HG03520 (cell line): ENCODE measurements at regions not wholly inside any gene's neighbourhood (a gene's known extent, or its start where the extent isn't known, plus 50 kb on each side); places are given as distances from the start of the nearest gene placed in this dataset.
"Not testable (repeated sequence)": the region's sequence is repeated elsewhere in the genome, so short reads cannot be mapped to it uniquely, and the experiment has no call there.

ENCODE experiments used
- ATAC-seq: cut with Tn5 transposase; IDR thresholded peaks from one replicate; pipeline ENCODE4 v1.9.1; 2021; ENCODE audit warnings: mild to moderate bottlenecking, moderate library complexity; ENCODE audit not compliant: unreplicated experiment

- no peak for ATAC-seq
Observed at GRCh38 chrX:15127010-15127409, 142.9 kb downstream of the ASB9 start.

DNA sequence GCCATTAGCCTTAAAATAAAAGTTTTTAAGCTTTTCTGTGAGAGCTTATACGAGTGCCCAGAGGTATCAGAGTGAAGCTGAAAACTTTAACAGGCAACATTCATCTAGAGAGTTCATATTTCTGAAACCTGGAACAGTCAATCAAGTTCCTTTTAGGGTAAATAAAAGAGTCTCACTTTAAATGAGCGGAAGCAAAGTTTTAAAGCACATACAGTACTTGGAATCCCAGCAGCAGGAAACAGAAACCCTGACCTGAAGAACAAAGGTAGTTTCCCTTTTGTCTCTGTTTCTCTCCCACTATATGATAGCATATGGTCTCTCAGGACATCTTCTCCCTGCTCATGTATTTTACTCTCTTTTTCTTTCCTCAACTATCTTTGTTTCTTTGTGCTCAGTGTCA lies 153.0 kb downstream of the ASB9 start:
- no peak for ATAC-seq

DNA sequence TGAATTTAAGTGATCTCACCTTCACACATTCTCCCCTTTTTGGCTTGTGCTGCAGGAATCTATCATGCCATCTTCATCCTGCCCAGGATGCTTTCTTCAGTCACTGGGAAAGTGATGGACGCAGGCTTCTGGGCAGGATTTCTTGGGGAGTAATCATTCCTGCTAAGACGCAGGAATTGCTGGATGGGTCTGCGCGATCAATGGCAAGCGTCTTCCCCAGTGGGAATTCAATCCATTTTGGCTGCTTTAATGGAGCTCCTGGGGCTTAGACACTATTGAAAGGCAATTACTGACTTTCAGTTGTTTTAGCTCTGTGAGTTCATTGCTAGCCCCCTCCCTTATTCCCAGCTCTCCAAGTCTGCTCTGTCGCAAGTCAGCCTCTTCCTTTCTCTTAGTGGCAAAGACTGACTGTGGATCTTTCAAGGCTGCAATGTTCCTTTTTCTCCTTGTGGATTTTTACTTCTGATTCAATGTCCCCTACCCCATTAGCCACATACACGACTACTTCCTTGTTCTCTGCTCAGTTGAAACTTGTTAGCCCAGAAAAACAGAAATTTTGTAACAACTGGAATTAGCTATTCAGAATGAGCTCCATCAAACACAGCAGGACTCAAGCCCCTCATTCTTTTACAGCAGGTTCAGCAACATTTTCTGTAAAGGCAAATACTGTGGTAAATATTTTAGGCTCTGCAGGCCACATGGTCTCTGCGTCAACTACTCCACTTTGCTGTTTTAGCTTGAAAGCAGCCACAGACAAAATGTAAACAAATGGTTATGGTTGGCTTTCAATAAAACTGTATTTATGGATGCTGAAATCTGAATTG lies 154.9 kb downstream of the ASB9 start:
- no peak for ATAC-seq

DNA sequence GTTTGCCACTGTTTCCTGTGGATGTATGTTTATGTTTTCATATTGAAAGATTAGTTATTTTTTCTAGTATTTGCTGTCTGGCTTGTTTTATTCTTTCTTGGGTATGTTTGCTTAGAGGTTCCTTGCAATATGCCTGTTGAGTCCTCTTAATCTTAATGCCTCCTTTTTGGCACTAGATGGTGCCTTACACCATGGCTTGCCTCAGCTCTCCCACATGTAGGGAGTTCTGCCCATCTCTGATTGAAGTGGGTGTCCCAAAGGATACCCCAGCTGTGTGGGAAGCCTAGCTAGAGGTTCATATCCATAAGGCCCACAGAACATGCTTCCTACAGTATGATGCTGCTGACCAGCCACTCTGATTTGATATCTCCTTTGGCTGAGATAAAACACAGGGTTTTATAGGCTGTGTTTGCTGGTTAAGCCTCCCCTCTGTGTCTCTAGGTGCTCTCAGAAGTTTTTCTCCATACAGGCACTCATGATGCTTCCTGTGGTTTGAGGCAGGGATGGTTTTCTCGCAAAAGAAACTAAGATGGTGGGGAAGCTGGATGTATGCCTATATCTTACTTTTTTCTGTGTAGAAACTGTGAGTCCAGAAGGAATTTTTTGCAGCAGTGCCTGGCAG lies 162.4 kb downstream of the ASB9 start:
- no peak for ATAC-seq

DNA sequence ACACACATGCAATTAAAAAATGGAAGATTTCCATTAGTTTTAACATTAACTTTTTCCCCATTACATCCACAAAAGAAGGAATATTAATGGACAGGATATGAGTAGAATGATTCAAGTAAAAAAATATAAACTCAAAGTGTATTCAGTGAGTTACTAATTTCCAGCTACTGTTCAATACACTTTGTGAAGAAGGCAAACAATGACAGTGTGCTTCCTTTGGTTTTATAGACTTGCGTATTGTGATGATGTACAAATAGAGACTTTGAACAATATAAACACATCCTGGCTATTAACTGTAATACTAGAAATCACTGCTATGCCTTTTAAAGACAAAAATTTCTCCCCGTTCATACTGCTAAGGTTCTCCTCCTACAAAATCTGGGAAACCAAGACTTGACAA lies 171.4 kb downstream of the ASB9 start:
- ATAC-seq: no peak

DNA sequence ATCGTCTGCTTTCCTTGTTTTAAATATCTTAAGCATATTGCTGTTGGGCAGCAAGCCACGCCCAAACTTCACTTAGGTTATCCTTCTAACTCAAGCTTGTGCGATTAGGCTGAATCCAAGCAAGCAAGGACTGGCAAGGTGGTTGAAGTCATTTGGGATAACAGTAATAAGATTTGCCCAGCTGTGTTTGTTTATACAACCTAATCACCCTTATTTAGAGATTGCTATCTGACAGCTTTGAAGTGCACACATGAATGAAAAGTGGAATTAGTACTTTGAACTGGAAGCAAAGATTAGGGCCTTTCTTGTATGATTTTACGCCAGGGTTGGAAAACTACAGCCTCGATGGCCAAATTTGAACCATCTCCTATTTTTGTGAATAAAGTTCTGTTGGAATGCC lies 182.1 kb downstream of the ASB9 start:
- ATAC-seq: no peak

DNA sequence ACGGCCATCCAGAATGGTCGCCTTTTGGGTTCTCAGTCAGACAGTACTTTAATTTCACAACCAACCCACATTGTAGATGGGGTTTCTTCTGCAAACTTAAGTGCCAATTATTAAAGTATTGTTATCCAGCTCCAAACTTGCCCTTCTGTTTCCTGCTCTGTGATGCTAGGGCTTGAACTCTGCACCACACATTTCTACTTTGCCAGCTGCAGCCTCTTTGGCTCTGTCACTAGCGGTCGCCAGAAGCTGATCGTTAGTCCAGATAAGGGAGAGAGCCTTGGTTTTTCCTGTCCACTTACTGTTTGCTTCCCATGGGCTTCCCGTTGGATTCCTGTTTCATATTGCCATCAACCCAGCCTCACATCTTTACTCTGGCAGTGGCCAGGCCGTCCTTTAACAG lies 196.6 kb downstream of the ASB9 start:
- no peak for ATAC-seq

DNA sequence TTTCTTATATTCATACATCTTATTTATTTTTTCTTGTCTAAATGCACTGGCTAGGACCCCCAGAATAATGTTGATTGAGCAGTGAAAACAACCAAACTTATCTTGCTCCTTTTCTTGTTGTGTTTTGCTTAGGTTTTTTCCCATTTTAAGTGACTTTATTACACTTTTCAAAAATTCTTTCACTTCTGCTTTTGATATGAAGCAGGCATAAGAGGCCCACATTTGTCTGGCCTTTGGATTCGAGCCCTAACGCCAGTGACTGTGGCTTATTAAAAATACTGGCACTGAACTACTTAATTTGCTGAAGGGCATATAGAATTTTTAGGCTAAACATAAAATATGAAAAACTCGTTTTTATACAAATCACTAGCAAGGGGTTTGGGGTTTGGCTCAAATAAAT lies 197.0 kb downstream of the ASB9 start:
- no peak for ATAC-seq

GRCh38 chrX:15072259-15072658 lies 197.6 kb downstream of the ASB9 start:
- no peak for ATAC-seq

DNA sequence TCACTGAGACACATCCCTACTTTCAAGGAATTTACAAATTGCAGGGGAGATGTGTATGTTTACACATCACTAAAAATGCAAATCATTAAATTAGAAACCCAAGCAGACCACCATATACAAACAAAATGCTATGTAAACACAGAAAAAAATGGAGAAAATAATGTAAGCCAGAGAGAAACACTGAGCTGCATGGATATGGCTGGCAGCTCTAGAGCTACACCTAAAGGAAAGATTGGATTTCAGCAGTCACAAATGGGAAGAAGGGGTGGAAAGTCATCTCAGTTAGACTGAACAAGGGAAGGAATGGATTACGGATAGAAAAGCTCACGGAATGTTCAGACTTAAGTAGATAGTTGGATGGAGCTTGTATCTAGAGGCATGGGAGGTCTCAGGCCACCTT lies 186.3 kb downstream of the MOSPD2 start:
- no peak for ATAC-seq

DNA sequence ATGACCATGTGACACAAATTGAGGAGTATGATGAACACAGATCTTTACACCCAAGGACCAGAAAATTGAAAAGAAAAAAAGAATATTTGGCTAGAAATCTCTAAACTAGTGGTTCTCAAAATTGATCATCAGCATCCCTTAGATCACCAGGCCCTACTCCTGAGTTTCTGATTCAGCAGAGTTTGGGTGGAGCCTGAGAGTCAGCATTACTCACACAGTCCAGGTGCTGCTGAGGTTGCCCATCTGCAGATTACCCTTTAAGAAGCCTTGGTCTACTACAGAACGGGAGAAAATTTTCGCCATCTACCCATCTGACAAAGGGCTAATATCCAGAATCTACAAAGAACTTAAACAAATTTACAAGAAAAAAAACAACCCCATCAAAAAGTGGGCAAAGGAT lies 182.8 kb downstream of the MOSPD2 start:
- no peak for ATAC-seq

GRCh38 chrX:15055146-15055930 lies 182.1 kb downstream of the MOSPD2 start:
- ATAC-seq: no peak

DNA sequence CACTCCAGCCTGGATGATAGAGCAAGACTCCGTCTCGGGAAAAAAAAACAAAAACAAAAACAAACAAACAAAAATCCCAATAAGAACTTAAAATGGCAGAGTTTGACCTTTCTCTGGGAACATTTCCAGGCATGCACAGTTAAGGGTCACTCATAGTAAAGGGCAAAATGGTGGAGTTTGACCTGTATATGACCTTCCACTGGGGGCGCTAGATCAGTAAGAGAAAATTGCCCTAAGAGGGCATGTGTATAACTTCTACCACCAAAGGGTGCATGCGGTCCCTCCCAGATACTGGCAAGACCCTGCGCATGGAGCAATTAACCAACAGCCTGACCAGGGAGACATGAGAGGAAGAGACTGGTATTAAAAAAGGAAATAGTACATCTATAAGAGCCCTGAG lies 177.2 kb downstream of the MOSPD2 start:
- no peak for ATAC-seq

DNA sequence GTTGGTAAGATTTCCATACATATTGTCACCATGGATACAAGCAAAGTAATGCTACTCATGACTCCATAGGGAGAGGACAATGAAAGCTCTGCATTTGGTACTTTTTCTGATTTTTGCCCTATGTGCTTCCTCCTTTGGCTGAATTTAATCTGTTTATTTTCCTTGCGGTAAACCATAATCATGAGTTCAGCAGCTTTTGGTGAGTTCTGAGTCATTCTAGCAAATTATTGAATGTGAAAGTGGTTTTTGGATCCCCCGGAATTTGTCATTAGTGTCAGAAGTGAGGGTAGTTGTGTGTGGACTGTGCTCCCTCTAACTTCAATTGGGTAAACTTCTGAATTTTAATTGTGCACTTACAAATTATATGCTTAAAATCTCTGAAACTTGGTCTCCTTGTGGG lies 170.3 kb downstream of the MOSPD2 start:
- peak; percentile 72 for ATAC-seq

DNA sequence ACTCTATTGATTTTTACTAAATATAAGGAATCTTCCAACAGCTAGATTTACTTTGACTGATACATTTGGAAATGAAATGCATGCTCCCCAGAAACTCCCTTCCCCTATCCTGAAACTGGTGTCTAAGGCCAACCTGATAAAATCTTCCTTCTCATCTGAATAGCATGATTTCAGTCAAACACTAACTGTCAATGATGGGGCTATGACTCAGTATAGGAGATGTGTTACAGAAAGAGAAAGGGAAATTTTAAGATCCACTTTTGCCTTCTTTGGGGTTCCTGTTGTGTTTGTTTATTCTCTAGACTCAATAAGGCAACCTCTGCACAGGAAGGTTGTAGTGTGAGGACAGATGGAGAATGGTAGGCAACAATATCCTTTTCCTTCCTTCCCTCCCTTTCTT lies 160.7 kb downstream of the MOSPD2 start:
- ATAC-seq: no peak

DNA sequence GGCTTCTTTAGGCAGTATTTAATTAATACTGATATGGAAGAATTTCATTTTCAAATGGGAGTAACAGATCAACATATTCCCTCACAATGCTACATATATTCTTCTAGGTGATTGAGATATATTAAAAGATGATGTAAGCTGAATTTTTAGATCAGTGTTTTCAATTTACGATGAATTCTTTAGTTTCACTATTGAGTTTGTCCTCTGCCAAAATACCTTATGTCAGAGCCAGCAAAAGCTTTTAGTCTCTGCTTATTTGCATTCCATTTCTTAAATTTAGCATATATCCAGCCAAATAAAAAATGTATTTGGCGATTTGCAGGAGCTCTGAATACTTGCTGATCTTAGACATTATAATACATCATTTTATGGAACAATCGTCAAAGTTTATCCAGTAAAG lies 144.3 kb downstream of the MOSPD2 start:
- no peak for ATAC-seq

GRCh38 chrX:15016051-15016450 lies 142.8 kb downstream of the MOSPD2 start:
- ATAC-seq: no peak

DNA sequence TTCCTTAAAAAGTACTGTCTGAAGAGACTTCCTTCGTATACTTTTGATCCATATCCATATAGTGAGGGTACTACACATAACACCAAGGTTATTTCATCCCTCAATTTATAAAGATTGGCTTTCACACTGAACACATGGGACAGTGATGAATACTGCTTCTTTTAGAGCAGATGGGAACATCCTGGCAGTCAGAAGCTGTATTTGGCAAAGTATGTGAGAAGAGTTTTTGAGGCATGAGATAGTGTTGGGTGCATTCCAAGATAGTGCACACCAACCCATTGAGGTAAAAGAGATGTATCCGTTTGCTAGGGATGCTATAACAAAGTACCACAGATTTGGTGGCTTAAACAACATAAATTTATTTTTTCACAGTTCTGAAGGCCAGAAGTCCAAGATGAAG lies 141.1 kb downstream of the MOSPD2 start:
- ATAC-seq: no peak

DNA sequence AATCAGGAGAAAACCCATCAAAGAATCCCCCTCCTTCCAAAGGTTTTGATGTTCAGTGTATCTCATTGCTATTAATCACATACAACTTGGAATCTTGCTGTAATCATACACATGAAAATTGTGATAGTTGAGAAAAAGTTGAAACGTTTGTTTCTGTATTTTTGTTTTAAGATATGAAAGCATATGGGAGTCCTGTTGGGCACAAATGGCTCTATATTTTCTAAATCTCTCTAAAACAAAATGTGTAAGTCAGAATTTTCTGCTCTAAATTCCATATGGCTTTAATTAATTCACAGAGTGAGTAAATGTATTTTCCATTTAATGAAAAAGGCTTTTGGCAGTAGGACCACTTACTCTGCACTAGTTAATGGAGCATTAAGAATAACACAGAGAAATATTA lies 140.2 kb downstream of the MOSPD2 start:
- no peak for ATAC-seq

GRCh38 chrX:14997271-14997670 lies 124.0 kb downstream of the MOSPD2 start:
- no peak for ATAC-seq

- ATAC-seq: not testable (repeated sequence)
Observed at GRCh38 chrX:14984425-14984824, 111.2 kb downstream of the MOSPD2 start.
